NB4 (cell line): ENCODE measurements at regions not wholly inside any gene's neighbourhood (a gene's known extent, or its start where the extent isn't known, plus 50 kb on each side); places are given as distances from the start of the nearest gene placed in this dataset.

ENCODE experiments used
- DNase-seq: peaks from one replicate; pipeline ENCODE4 v3.0.0; 2010; ENCODE audit warnings: low read depth
- H3K4me3 ChIP-seq: one replicate; pipeline ENCODE4 v1.5.1; 2011; ENCODE audit warnings: mild to moderate bottlenecking, low read depth, low read length, moderate library complexity
- MYC ChIP-seq: IDR thresholded peaks from 2 replicates; pipeline ENCODE4 v1.6.1; 2011; ENCODE audit warnings: low read depth, low read length
- POLR2A ChIP-seq: IDR thresholded peaks from 2 replicates; pipeline ENCODE4 v1.6.1; 2011; ENCODE audit warnings: mild to moderate bottlenecking; ENCODE audit not compliant: insufficient read length; ENCODE audit errors: extremely low read depth
- TF ChIP-seq, protein P1 (sequence below): IDR thresholded peaks from 2 replicates; pipeline ENCODE4 v1.6.1; 2011; ENCODE audit warnings: low read depth, low read length
- TF ChIP-seq, protein P2 (sequence below): IDR thresholded peaks from one replicate; pipeline ENCODE4 v1.5.1; 2012; ENCODE audit warnings: low read depth, low read length

DNA sequence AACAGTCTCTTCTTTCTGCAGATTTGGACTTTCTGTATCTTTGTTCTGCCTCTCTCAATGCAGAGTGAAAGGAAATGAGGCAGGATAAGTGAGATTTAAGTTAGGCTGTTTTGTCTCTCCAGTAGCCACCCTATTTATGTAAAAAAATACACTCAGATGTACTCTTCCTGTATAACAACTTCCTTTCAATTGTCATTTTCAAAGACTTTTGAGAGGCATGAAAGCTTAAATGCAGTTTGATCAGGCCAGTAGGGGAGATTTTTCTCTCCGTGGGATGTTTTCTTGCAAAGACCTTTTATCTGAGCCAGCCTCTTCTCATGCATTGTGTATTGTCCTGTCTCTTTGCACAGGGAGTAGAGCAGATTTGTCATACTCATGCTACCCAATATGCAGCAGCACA is 166.8 kb downstream of the SLITRK5 start:
- TF ChIP-seq, protein P1, sequence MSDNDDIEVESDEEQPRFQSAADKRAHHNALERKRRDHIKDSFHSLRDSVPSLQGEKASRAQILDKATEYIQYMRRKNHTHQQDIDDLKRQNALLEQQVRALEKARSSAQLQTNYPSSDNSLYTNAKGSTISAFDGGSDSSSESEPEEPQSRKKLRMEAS, result no peak
- TF ChIP-seq MYC (no peak), POLR2A (no peak)
- TF ChIP-seq, protein P2, sequence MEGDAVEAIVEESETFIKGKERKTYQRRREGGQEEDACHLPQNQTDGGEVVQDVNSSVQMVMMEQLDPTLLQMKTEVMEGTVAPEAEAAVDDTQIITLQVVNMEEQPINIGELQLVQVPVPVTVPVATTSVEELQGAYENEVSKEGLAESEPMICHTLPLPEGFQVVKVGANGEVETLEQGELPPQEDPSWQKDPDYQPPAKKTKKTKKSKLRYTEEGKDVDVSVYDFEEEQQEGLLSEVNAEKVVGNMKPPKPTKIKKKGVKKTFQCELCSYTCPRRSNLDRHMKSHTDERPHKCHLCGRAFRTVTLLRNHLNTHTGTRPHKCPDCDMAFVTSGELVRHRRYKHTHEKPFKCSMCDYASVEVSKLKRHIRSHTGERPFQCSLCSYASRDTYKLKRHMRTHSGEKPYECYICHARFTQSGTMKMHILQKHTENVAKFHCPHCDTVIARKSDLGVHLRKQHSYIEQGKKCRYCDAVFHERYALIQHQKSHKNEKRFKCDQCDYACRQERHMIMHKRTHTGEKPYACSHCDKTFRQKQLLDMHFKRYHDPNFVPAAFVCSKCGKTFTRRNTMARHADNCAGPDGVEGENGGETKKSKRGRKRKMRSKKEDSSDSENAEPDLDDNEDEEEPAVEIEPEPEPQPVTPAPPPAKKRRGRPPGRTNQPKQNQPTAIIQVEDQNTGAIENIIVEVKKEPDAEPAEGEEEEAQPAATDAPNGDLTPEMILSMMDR, result no peak
- H3K4me3 ChIP-seq, result no peak overlapping the region
- DNase-seq, result no peak

DNA sequence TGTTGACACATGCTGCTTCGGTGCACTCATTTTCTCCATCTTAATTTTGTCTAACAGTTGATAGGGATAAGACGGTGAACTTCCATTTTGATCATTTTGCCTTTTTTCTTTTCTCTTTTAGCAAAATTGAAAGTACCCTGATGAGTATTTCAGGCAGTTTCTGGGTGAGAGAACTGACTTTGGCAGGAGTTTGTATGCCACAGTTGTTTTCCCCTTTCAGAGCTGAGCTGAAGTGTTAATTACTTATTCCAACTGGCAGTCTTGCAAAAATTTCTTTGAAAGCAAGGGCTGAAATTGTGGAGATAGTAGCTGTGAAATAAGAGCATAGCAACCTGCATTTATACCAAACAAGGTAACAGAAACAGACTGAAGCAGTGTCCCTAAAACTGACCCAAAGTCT is 180.2 kb downstream of the SLITRK5 start:
- no peak overlapping the region for H3K4me3 ChIP-seq
- DNase-seq, result no peak
- TF ChIP-seq MYC (no peak), POLR2A (no peak)
- TF ChIP-seq, protein P2, result no peak
- TF ChIP-seq, protein P1, result no peak

DNA sequence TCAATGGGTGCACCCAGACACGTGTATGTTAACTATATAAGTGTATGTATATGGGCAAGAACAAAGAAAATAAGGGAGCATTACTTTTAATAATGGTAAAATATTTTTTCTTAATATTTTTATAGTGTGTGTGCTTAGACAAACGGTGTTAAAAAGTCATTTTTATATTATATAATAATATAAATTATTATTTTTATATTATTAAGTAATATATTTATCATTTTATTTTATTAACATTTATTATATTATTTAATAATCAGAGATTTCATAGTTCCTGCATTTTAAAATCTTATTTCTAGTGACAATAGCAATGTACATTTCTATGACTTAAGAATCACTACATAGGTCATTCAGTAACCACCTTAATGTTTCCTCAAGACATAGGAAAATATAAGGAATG is 184.4 kb downstream of the SLITRK5 start:
- no peak for DNase-seq
- TF ChIP-seq MYC (no peak), POLR2A (no peak)
- TF ChIP-seq, protein P1, result no peak
- TF ChIP-seq, protein P2, result no peak
- no peak overlapping the region for H3K4me3 ChIP-seq

DNA sequence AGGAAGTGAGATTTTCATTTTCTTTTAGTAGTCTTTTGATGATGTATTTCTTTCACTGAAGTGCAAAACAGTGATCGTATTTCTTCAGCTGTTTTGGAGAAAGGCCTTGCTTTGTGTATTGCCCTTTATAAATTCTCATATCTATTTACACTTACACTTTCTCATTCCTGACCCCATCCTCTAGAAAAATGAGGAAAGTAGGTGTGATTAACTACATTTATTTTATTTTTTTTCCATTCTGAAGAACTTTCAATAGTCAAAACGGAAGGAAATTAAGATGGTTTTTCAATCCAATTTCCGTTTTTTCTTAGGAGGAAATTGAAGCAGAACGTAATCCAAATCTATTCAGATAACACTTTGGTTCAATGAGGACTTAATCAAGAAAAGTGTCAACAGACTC is 188.1 kb downstream of the SLITRK5 start:
- TF ChIP-seq, protein P2, result no peak
- TF ChIP-seq MYC, result no peak
- TF ChIP-seq, protein P1, result no peak
- no peak for TF ChIP-seq POLR2A
- no peak for DNase-seq
- no peak overlapping the region for H3K4me3 ChIP-seq

DNA sequence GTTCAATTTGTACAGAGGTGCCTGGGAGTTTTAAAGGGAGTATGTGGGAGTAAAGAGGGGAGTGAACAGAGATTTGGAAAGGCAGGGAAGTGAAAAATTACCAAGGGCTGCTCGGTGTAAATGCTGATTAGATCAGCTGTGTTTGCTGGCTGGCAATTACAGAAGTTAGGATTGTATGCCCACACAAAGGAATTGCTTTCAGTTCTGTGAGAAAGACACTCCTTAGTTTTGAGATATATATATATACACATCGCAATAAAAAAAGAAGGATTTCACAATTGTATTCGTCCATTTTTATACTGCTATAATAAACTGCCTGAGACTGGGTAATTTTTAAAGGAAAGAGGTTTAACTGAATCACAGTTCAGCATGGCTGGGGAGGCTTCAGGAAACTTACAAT is 196.3 kb downstream of the SLITRK5 start:
- H3K4me3 ChIP-seq, result no peak overlapping the region
- no peak for DNase-seq
- TF ChIP-seq MYC (no peak), POLR2A (no peak)
- TF ChIP-seq, protein P1, result no peak
- TF ChIP-seq, protein P2, result no peak

DNA sequence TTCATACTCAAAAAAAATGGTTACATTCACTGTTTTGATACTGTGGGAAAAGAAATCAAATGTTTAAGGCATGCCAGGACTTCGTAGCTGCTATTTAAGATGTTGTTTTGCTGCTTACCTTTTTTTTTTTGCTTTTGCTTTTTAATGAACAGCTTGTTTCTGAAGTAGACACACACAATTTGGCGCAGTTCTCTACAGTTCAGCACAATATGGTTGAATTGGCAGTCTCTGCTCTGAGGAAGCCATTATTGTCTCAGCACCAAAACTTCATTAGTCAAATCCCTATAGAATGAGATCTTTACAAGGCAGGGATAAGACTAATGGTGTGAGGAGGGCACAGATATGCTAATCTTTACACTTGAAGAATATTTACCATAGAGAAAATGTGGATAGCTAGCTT is 197.6 kb downstream of the SLITRK5 start:
- no peak for TF ChIP-seq POLR2A
- DNase-seq, result no peak
- H3K4me3 ChIP-seq, result no peak overlapping the region
